ENCODE measurements at regions not wholly inside any gene's neighbourhood (a gene's known extent, or its start where the extent isn't known, plus 50 kb on each side); places are given as distances from the start of the nearest gene placed in this dataset.

DNA sequence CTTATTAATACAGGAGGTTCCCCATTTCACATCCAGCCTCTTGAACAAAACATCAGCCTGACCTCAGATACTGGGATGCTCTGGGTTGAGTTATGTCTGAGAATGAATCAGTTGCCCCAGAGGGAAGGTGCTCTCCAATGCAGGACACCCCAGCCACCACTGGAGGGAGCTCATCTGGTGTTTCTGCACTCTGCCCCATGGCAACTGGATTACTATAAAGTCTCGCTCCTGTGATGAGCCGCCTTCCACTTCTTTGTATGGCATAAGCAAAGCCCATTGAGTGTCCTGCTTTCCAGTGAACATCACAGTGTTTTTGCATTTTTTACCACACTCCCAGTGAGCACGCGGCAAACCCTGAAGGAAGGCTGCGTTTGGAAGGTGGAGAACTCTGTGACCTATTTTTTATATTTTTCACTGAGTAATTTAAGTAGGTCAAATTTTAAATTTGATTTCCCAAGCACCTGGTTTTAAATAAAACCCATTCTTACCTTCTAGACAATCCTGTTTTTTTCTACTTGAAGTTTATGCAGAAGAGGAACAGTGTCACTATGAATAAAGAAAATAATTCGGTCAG, 176.9 kb upstream of the WWC1 start:
- CTCF ChIA-PET, result interaction anchor here (1.3 kb wide), 1 partner anchor 106 kb away, joined by 4 read pairs; no protein-coding TSS in a partner anchor
- Histone ChIP-seq H3K4me2 (ENCODE audit: insufficient read depth, low read length) (no peak overlapping the region), H4K20me1 (replicated peaks; ENCODE audit: control insufficient read depth, extremely low read depth, insufficient read depth, low read length) (no peaks in the 10 kb centered on the region), H3K79me2 (ENCODE audit: control insufficient read depth, insufficient read depth, low read length) (no peaks in the 10 kb centered on the region), H3K27ac (ENCODE audit: insufficient read depth, low read depth, low read length) (no peak overlapping the region), H3K4me3 (replicated peaks in 1 of 3; ENCODE audit: insufficient read depth in 1 of 3, low read depth in 1 of 3, low read length in 3 of 3) (no peak overlapping the region), H3K9me3 (replicated peaks; ENCODE audit: control insufficient read depth, insufficient read depth, low read length) (no peaks in the 10 kb centered on the region), H3K9ac (replicated peaks; ENCODE audit: extremely low read depth, insufficient read depth, low read length) (no peak overlapping the region), H3K36me3 (ENCODE audit: control insufficient read depth in 2 of 2, extremely low read depth in 1 of 2, insufficient read depth in 2 of 2, low read length in 2 of 2) (no peaks in the 10 kb centered on the region), H3K27me3 (ENCODE audit: control insufficient read depth in 2 of 2, insufficient read depth in 2 of 2, low read length in 2 of 2) (no peaks in the 10 kb centered on the region), H3K4me1 (ENCODE audit: control insufficient read depth, extremely low read depth, insufficient read depth, low read length) (no peaks in the 10 kb centered on the region), H3K9me1 (replicated peaks; ENCODE audit: control insufficient read depth, extremely low read depth, insufficient read depth, low read length) (no peaks in the 10 kb centered on the region), H2AFZ (ENCODE audit: low read depth, low read length) (no peak overlapping the region)
- dilution Hi-C loops (cut with MboI; ENCODE audit: extremely low pct_ligation_motif_present, low sequenced_read_pairs) (no loop called here), intact Hi-C loops (cut with micrococcal nuclease) (loop anchor here (1.0 kb wide), 1 partner anchor 105 kb away; no protein-coding TSS in a partner anchor)
- DNase-seq (ENCODE audit: low read depth, low spot score), result peak; percentile 12
- no peak for FAIRE-seq
- TF ChIP-seq GATA2 (IDR thresholded peaks at IDR 0.05; ENCODE audit: insufficient read depth, insufficient read length, low read depth, low read length), result no peak
- TF ChIP-seq, protein P1, sequence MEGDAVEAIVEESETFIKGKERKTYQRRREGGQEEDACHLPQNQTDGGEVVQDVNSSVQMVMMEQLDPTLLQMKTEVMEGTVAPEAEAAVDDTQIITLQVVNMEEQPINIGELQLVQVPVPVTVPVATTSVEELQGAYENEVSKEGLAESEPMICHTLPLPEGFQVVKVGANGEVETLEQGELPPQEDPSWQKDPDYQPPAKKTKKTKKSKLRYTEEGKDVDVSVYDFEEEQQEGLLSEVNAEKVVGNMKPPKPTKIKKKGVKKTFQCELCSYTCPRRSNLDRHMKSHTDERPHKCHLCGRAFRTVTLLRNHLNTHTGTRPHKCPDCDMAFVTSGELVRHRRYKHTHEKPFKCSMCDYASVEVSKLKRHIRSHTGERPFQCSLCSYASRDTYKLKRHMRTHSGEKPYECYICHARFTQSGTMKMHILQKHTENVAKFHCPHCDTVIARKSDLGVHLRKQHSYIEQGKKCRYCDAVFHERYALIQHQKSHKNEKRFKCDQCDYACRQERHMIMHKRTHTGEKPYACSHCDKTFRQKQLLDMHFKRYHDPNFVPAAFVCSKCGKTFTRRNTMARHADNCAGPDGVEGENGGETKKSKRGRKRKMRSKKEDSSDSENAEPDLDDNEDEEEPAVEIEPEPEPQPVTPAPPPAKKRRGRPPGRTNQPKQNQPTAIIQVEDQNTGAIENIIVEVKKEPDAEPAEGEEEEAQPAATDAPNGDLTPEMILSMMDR (IDR thresholded peaks at IDR 0.05; ENCODE audit: extremely low read depth in 1 of 2, insufficient read depth in 1 of 2, low read depth in 1 of 2, low read length in 2 of 2), result peak; percentile 32 to 47
- no TSS peak for BruUV-seq (replicated peaks)
- POLR2A ChIA-PET, result no interaction called here

DNA sequence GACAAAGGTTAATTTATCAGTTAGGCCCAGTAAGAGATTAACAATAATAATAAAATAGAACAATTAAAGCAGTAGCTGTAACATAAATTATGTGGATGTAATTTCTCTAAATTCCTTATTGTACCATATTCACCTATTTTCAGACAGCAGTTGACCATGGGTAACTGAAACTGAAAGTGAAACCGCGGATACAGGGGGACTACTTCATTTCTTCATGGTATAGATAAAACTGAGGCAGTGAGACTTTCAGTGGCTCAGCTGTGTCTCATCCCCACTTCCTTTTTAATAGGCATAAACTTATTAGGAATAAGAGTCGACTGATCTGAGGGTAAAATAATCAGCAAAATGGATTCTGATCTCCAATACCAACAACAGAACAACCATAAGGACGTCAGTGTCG, 174.0 kb upstream of the WWC1 start:
- H3K9ac ChIP-seq (replicated peaks; ENCODE audit: extremely low read depth, insufficient read depth, low read length), result no peak overlapping the region
- intact Hi-C loops (cut with micrococcal nuclease) (no loop called here), dilution Hi-C loops (cut with MboI; ENCODE audit: extremely low pct_ligation_motif_present, low sequenced_read_pairs) (no loop called here)
- H4K20me1 ChIP-seq (replicated peaks; ENCODE audit: control insufficient read depth, extremely low read depth, insufficient read depth, low read length), result no peaks in the 10 kb centered on the region
- H3K79me2 ChIP-seq (ENCODE audit: control insufficient read depth, insufficient read depth, low read length), result no peaks in the 10 kb centered on the region
- H3K4me3 ChIP-seq (replicated peaks in 1 of 3; ENCODE audit: insufficient read depth in 1 of 3, low read depth in 1 of 3, low read length in 3 of 3), result no peak overlapping the region
- no peaks in the 10 kb centered on the region for H3K36me3 ChIP-seq (ENCODE audit: control insufficient read depth in 2 of 2, extremely low read depth in 1 of 2, insufficient read depth in 2 of 2, low read length in 2 of 2)
- FAIRE-seq (no peak), DNase-seq (ENCODE audit: low read depth, low spot score) (no peak)
- POLR2A ChIA-PET, result no interaction called here
- no peaks in the 10 kb centered on the region for H3K9me3 ChIP-seq (replicated peaks; ENCODE audit: control insufficient read depth, insufficient read depth, low read length)
- TF ChIP-seq FOS (IDR thresholded peaks at IDR 0.05; ENCODE audit: borderline replicate concordance, insufficient read depth, low read length) (no peak), GATA2 (IDR thresholded peaks at IDR 0.05; ENCODE audit: insufficient read depth, insufficient read length, low read depth, low read length) (no peak), MYC (IDR thresholded peaks at IDR 0.05; ENCODE audit: low read depth, low read length) (no peak), POLR2A (IDR thresholded peaks at IDR 0.05; ENCODE audit: low read depth, low read length) (no peak), EZH2 (IDR thresholded peaks at IDR 0.05; ENCODE audit: borderline replicate concordance, low read depth, low read length, severe bottlenecking) (no peak), JUN (IDR thresholded peaks at IDR 0.05; ENCODE audit: borderline replicate concordance, insufficient read depth, insufficient read length, low read depth) (no peak), POLR2AphosphoS5 (IDR thresholded peaks at IDR 0.05; ENCODE audit: insufficient read depth, low read depth, low read length) (no peak)
- TF ChIP-seq, protein P2, sequence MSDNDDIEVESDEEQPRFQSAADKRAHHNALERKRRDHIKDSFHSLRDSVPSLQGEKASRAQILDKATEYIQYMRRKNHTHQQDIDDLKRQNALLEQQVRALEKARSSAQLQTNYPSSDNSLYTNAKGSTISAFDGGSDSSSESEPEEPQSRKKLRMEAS (IDR thresholded peaks at IDR 0.05; ENCODE audit: insufficient read depth, insufficient read length), result no peak
- TF ChIP-seq, protein P1 (IDR thresholded peaks at IDR 0.05; ENCODE audit: extremely low read depth in 1 of 2, insufficient read depth in 1 of 2, low read depth in 1 of 2, low read length in 2 of 2), result no peak
- no peaks in the 10 kb centered on the region for H3K9me1 ChIP-seq (replicated peaks; ENCODE audit: control insufficient read depth, extremely low read depth, insufficient read depth, low read length)
- BruUV-seq (replicated peaks), result no TSS peak
- H3K27me3 ChIP-seq (ENCODE audit: control insufficient read depth in 2 of 2, insufficient read depth in 2 of 2, low read length in 2 of 2), result no peaks in the 10 kb centered on the region
- H2AFZ ChIP-seq (ENCODE audit: low read depth, low read length), result no peak overlapping the region
- H3K4me1 ChIP-seq (ENCODE audit: control insufficient read depth, extremely low read depth, insufficient read depth, low read length), result no peaks in the 10 kb centered on the region
- no peak overlapping the region for H3K27ac ChIP-seq (ENCODE audit: insufficient read depth, low read depth, low read length)
- no peak overlapping the region for H3K4me2 ChIP-seq (ENCODE audit: insufficient read depth, low read length)
- CTCF ChIA-PET, result no interaction called here

Measured in endothelial cell of umbilical vein (primary cell).